ENCODE measurements at regions not wholly inside any gene's neighbourhood (a gene's known extent, or its start where the extent isn't known, plus 50 kb on each side); places are given as distances from the start of the nearest gene placed in this dataset.
A peak's percentile ranks its signal among the peaks of the same experiment; 100 is the strongest.

DNA sequence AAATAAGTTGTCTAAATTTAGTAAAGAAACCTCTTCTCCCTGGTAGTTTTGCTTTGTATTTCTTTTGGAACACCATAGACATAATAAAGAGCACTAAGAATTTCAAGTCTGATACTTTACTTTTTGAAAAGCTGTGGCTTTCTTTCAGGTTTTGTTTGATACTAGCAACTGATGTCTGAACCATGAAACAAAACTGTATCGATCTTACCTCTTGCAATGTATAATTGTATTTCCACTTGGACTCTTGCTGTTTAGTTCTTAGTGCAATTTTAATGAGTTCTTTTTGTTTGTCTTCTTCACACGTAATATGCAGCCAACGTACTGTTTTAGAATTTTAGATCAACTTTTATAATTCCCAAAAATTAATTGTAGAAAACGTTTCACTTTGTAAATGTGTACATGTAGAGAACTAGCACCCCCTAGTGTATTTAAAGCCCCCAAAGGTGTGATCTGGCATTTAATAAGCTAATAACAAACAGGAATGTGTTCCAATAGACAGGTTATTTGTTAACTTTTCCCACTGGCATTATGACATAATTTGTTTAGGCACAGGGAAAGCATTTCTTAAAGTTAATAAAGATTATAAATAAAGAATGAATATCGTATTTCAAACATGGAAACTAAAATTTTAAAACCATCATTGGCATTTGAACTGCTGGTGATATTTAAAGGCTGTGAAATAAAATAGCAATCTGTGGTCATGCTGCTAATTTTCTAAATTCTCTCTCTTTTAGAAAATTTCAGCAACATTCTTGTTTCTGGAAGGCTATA is 289.1 kb upstream of the DNAJC19 start:
- H3K36me3 ChIP-seq: no peaks in the 10 kb centered on the region
- no peaks in the 10 kb centered on the region for H3K27me3 ChIP-seq
- no peaks in the 10 kb centered on the region for H3K9me3 ChIP-seq
- no peak overlapping the region for H3K27ac ChIP-seq
- no peaks in the 10 kb centered on the region for H3K4me1 ChIP-seq
- 49 to 50% methylated on average over 5 of the region's 5 CpGs for WGBS, 2 donors
- no peak for DNase-seq (ENCODE audit: low spot score in 2 of 2)
- TF ChIP-seq POLR2A (IDR thresholded peaks at IDR 0.05): no peak
- TF ChIP-seq, protein P1, sequence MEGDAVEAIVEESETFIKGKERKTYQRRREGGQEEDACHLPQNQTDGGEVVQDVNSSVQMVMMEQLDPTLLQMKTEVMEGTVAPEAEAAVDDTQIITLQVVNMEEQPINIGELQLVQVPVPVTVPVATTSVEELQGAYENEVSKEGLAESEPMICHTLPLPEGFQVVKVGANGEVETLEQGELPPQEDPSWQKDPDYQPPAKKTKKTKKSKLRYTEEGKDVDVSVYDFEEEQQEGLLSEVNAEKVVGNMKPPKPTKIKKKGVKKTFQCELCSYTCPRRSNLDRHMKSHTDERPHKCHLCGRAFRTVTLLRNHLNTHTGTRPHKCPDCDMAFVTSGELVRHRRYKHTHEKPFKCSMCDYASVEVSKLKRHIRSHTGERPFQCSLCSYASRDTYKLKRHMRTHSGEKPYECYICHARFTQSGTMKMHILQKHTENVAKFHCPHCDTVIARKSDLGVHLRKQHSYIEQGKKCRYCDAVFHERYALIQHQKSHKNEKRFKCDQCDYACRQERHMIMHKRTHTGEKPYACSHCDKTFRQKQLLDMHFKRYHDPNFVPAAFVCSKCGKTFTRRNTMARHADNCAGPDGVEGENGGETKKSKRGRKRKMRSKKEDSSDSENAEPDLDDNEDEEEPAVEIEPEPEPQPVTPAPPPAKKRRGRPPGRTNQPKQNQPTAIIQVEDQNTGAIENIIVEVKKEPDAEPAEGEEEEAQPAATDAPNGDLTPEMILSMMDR (IDR thresholded peaks at IDR 0.05): peak in 4 of 5 experiments; percentile 17 to 28 (median 22)
- no peak overlapping the region for H3K4me3 ChIP-seq

DNA sequence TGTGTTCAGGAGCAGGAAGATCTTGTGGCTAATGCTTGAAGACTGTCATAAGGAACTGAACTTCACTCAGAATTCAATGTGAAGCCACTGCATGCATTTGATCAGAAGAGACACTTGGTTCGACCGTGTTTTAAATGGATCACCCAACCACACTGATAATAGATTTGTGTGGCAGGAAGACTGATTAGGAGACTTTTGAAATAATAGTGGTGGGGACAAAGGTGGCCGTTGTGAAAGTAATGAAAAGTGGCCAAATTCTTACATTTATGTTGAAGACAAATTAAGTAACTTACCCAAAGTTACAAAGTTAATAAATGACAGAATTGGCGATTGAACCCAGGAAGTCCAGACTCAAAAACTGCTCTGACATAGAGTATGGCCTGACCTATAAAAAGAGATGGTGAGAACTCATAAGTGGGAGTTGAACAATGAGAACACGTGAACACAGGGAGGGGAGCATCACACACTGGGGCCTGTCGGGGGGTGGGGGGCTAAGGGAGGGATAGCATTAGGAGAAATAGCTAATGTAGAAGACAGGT is 286.9 kb upstream of the DNAJC19 start:
- no peaks in the 10 kb centered on the region for H3K4me1 ChIP-seq
- H3K4me3 ChIP-seq: no peak overlapping the region
- no peak overlapping the region for H3K27ac ChIP-seq
- H3K27me3 ChIP-seq: no peaks in the 10 kb centered on the region
- TF ChIP-seq EP300 (IDR thresholded peaks at IDR 0.05) (no peak), POLR2A (IDR thresholded peaks at IDR 0.05) (no peak)
- TF ChIP-seq, protein P1 (IDR thresholded peaks at IDR 0.05): no peak
- H3K9me3 ChIP-seq: no peaks in the 10 kb centered on the region
- WGBS, 2 donors: 83 to 87% methylated on average over 6 of the region's 6 CpGs
- DNase-seq (ENCODE audit: low spot score in 2 of 2): no peak
- H3K36me3 ChIP-seq: no peaks in the 10 kb centered on the region

DNA sequence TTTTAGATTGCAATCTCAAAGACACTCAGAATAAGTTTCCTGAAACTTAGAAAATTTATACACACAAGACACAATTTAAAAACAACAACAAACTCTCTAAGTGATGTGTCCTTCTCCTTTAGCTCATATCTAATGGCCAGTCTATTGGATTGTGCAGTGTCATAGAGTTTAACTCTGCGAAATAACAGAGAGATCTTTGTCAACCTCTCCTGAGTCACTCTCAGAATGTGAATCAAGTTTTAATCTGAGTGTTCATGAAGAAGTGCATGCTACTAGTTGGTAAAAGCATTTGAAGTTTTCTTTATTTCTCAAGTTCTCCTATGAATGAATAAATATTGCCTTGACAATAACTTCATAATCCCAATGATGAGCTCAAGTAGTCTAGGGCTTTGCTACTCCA is 284.5 kb upstream of the DNAJC19 start:
- H3K36me3 ChIP-seq: no peaks in the 10 kb centered on the region
- H3K4me1 ChIP-seq: no peaks in the 10 kb centered on the region
- whole genome bisulfite sequencing, 2 donors: 40 to 45% methylated on average over 1 of the region's 1 CpG
- H3K27ac ChIP-seq: no peak overlapping the region
- no peak overlapping the region for H3K4me3 ChIP-seq
- H3K27me3 ChIP-seq: no peaks in the 10 kb centered on the region
- DNase-seq (ENCODE audit: low spot score in 2 of 2): no peak
- H3K9me3 ChIP-seq: no peaks in the 10 kb centered on the region
- TF ChIP-seq POLR2A (IDR thresholded peaks at IDR 0.05) (no peak), EP300 (IDR thresholded peaks at IDR 0.05) (no peak)
- TF ChIP-seq, protein P1 (IDR thresholded peaks at IDR 0.05): no peak

DNA sequence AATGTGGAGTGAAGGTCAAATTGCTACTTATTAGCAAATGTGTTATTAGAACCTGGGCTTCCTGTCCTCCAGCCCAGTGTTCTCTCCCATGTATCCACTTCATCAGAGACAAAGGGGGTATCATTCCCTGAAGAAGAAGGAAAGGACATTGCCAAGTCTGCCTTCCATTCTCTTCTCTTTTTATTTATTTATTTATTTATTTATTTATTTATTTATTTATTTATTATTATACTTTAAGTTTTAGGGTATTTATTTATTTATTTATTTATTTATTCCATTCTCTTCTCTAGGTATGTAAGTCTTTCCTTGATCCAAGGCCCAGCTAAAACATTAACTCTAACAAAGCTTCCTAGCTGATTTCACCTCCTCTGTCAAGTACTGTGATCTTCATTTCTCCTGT is 277.8 kb upstream of the DNAJC19 start:
- no peaks in the 10 kb centered on the region for H3K27me3 ChIP-seq
- no peaks in the 10 kb centered on the region for H3K9me3 ChIP-seq
- TF ChIP-seq, protein P1 (IDR thresholded peaks at IDR 0.05): no peak
- TF ChIP-seq EP300 (IDR thresholded peaks at IDR 0.05): no peak
- TF ChIP-seq POLR2A (IDR thresholded peaks at IDR 0.05): no peak

DNA sequence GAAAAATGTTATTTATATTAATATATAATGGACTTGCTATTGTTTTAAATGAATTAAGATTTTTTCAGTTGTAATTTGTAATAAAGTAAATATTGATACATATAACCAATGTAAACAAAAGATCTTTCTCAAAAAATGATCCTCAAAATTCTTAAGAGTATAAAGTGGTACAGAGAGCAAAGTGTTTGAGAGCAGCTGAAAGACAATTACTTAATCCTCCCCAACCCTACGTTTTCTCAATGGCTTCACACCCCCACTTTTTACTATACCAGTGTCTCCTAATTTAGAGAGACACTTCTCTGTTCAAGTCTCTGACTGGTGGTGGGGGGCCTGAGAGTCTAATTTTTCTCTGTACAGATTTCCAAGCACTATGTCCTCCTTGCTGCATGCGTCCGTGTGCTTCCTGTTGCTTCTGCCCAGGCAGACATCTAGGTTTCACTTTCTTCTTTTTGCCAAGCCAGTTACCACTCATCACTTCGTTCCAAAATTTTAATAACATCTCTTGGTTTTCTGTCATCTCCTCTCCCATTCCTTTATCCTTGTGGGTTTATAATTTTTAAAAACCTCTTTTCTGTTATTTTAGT is 276.3 kb upstream of the DNAJC19 start:
- Histone ChIP-seq H3K4me1 (no peaks in the 10 kb centered on the region), H3K27ac (no peak overlapping the region), H3K36me3 (no peaks in the 10 kb centered on the region), H3K27me3 (no peaks in the 10 kb centered on the region), H3K9me3 (no peaks in the 10 kb centered on the region), H3K4me3 (peak overlapping the region in 3 of 4 donors; percentile 1 to 38 (median 10))
- WGBS, 2 donors: 27 to 32% methylated on average over 4 of the region's 4 CpGs
- DNase-seq (ENCODE audit: low spot score in 2 of 2): no peak
- TF ChIP-seq EP300 (IDR thresholded peaks at IDR 0.05) (no peak), POLR2A (IDR thresholded peaks at IDR 0.05) (no peak)
- TF ChIP-seq, protein P1 (IDR thresholded peaks at IDR 0.05): no peak

More for the DNA sequence above, 277.8 kb upstream of the DNAJC19 start:
- no peak overlapping the region for H3K4me3 ChIP-seq
- H3K27ac ChIP-seq: no peak overlapping the region
- no peaks in the 10 kb centered on the region for H3K4me1 ChIP-seq
- no peaks in the 10 kb centered on the region for H3K36me3 ChIP-seq
- DNase-seq (ENCODE audit: low spot score in 2 of 2): no peak

Data from tibial nerve (tissue), 4 donors.